ENCODE measurements at regions not wholly inside any gene's neighbourhood (a gene's known extent, or its start where the extent isn't known, plus 50 kb on each side); places are given as distances from the start of the nearest gene placed in this dataset.
"Not testable (repeated sequence)": the region's sequence is repeated elsewhere in the genome, so short reads cannot be mapped to it uniquely, and the experiment has no call there.

DNA sequence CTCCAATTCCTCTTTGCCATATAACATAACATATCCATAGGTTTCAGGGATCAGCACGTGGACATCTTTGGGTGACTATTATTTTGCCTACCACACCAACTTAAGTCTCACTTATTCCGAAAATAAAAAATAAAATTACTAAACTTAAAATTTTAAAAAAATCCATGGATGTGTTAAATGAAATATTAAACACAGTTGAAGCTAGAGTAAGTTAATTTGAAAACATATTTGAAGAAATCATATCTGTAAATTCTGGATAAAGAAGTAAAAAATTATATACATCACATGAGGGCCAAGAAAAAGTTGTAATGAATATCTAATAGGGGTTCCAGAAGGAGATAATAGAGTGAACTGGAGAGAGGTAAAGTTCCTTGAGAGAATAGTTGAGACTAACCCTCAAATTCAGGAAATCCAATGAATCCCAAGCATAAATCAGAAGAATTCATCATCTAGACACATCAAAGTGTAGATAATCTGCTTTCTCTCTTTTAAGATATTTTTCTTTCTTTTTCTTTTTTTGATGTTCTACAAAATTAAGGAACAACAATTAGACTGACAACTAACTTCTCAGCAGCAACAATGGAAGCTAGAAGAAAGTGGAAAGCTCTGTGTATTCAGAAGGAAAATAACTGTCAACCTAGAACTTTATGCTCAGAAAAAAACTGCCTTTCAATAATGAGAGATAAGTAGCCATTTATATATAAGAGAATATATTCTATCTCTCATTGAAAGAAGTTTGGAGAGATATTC is 147.4 kb downstream of the ABHD5 start:
- DNase-seq (ENCODE audit: low read depth) = no peak

DNA sequence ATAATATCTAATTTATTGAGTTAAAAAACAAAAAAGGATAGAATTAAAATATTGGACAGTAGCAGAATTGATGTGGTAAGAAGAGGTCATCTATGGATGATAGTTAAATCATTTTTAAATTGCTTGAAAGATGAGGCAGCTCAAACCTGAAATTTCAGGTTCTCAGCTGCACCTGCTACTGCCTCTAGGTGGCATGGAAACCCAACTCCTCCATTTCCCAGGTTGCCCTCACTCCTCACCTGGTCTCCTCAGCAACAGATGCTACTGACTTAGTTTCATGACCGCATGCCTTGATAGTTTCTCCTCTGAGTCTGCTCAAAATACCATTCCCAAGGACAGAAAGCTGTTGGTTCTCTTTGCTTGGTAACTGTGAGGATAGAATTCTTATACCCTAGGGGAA is 148.1 kb downstream of the ABHD5 start:
- DNase-seq (ENCODE audit: low read depth) = no peak

DNA sequence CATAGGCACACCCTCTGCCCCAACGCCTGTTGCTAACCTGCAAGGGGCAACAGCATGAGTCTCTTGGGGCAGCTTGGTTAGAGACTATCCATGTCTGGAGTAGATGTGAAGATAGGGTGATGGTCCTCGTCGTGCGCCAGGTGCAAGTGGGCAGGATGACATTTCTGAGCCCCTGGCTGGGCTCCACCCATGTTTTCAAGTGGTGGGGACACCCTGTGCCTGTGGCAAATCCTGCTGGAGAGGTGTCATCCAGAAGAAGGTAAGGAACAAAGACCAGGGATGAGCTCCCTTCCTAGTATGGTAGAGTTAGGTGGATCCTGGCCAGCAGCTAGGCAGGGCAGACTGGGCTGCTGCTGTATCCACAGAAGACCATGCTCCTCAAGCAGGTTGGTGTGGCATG is 152.6 kb downstream of the ABHD5 start:
- DNase-seq (ENCODE audit: low read depth) = no peak

DNA sequence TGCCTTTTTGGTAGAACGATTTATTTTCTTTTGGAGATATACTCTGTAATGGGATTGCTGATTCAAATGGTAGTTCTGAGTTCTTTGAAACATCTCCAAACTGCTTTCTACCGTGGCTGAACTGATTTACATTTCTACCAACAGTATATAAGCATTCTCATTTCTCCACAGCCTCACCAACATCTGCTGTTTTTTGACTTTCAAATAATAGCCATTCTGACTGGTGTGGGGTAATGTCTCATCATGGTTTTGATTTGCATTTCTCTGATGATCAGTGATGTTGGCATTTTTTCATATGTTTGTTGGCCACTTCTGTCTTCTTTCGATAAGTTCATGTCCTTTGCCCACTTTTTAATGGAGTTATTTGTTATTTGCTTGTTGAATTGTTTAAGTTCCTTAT is 154.0 kb downstream of the ABHD5 start:
- no peak for DNase-seq (ENCODE audit: low read depth)

DNA sequence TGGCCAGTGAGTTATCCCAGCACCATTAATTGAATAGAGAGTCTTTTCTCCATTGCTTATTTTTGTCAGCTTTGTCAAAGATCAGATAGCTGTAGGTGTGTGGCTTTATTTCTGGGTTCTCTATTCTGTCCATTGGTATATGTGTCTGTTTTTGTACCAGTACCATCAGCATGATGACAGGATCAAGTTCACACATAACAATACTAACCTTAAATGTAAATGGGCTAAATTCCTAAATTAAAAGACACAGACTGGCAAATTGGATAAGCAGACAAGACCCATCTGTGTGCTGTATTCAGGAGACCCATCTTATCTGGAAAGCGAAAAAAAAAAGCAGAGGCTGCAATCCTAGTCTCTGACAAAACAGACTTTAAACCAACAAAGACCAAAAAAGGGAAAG is 154.8 kb downstream of the ABHD5 start:
- DNase-seq (ENCODE audit: low read depth) = not testable (repeated sequence)

DNA sequence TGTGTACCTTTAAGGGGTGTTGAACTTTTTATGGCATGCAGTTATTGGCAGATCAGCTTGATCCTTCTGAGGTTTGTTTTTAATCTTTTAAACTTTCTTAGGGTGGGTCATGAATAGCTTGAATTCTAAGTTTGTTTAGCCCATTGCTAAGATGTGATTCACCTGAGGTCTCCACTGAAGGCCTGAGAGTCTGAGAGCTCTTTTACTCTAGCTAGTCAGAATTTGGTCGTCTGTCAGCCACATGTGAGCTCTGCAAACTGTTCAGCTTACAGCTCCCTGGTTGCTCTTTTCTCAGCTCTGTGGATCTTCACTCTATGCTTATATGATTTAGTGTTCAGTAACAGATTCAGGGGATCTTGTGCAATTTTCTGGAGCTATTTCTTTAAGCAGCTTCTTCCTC is 161.3 kb downstream of the ABHD5 start:
- no peak for DNase-seq (ENCODE audit: low read depth)

DNA sequence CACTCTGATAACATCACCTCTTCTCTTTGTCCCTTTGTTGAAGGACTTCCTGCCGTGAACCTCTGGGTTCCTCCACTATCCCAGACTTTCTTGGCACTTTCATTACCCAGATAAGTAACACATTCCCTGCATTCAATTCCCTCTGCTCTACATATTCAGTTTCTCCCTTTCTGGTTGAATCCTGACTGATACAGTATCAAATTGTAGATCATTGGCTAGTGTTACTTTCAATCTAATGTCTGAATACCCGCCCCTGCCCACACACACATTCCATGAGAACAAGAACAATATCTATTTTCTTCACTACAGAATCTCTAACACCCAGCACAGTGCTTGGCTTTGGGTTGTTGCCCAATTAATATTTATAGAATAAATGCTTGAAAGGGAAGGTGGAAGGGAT is 163.5 kb downstream of the ABHD5 start:
- no peak for DNase-seq (ENCODE audit: low read depth)

DNA sequence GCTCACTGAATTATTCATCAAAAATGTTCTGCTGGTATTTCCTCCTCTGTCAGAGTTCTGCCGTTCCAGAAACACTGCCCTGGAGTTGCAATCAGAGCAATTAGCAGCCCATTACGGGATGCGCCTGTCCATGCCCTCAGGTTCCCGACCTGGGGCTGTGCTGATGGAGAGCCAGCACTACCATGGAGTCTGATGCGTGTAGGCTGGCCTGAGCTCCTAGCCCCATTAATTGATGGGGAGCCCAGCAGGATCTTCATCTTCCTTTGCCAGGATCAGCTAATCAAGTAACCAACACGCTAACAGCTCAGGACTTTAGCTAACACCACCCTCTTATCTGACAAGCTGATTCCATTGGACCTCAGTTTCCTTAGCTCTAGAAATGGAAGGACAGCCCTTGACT is 164.2 kb downstream of the ABHD5 start:
- DNase-seq (ENCODE audit: low read depth) = no peak

DNA sequence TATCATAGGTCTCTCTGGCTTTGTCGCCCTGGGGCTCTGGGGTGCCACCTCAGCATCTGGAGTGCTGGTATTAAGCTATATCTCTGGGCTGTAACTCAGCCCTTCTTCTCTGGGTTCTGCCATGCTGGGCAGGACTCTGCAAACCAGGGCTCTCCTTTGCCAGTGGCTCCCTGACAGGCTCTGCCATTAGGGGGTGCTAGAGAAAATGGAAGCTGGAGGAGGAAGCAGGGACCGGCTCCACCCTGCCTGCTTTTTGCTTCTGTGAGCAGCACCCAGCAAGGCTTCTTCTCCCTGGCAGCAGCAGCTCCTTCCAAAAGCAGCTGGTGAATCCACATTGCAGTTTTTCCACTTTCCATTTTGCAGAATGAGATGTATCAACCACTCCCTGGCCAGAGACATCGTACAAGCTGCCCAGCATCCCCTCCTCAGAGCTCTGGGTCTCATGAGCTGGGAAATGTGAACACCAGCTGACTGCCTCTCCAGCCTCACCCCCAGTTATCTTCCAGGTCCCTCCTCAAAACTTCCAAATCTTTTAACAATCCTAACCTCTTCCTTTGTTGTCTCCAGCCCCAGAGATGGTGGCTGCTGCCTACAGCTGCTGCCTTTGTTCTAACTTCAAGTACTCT is 165.0 kb downstream of the ABHD5 start:
- DNase-seq (ENCODE audit: low read depth) = no peak

DNA sequence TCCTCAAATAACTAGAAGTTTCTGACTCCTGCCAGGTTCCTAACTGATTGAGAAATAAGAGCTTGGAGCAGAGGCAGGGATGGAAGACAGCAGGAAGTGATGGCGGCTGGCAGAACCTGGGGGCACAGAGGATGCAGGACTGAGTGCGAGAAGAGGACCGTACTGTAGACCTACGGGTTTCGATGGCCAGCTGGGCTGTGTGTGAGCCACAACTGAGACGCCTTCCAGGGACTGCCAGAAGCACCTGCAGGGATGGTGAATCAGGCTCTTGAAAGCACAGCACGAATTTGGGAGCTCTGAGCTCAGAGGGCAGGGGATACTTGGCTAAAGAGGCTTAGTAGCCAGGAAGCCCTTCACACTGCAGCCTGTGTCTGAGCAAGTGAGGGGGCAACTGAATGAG is 165.6 kb downstream of the ABHD5 start:
- DNase-seq (ENCODE audit: low read depth) = no peak

DNA sequence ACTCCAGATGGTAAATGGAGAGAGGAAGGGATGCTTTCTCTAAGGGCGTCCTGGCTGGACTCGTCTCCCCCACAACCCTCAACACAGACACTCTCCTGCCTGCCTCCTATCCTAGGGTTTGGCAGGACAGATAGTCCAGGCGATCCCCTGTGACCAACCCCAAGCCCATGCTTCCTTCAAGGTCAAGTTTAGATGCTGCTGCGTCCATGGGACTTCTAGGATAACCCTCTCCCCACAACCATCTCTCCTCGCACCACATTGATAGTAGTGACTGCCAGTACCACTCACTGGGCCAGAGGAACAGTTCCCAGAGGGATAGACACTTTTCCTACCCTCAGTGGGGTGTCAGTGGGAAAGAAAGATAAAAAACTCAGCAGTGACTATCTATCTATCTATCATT is 166.0 kb downstream of the ABHD5 start:
- DNase-seq (ENCODE audit: low read depth) = no peak

DNA sequence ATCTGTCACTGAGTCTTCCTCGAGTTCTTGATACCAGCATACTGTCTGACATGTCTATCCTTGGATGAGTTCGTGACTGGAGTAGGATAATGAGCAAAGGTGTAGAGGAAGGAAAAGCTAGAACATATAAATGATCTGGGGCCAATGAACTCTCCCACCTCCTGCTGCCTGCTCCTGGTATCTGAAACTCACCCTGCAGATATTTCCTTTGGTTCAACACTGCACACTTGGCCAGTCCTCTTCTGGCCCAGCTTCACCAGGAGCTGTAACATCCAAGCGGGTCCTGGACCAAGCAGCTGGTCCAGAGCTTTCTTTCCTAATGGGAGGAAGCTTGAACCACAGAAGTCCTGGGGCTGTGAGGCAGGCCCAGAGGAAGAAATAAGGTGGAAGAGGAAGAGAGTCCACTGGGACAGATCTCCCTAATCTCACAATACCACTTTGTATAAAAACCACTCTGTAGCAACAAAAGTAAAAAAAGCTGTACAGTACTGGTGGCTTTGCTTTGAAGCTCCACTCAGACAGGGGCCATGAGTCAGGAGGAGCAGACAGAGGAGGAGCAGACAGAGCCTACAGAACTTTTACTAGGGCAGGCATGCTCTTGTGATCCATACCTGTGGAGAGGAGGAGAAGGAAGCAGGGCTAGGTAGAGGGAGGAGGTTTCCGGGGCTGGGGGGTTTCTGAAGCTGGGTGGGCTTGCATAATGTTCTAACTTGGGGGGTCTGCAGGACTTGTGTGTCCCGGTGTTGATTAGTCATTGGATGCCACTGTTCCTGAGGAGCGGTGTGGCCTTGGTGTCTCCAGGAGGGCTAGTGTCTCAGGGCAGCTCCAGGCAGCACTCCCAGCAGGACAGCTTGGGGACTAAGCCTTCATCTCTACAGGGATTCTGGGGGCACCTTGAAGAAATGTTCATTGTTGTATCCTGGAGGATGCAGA is 166.9 kb downstream of the ABHD5 start:
- no peak for DNase-seq (ENCODE audit: low read depth)

DNA sequence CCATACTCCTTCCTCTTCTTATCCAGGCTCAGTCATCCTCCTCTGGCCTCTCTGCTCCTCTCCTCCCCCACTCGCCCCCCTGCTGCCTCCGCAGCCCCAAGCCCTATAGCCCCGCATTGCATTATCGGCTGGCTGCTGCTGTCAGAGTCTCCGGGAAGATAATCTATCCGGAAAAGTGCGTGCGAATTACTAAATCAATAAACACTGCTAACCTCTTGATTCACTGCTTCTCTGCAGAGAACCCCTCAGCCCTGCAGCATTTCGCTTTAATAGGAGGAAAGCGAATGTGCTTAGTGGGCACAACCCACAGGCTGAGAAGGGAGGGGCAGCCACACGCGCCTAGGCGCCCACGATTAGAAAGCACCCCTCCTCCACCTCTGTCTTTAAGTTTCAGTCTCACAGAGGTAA is 167.6 kb downstream of the ABHD5 start:
- DNase-seq (ENCODE audit: low read depth) = no peak

DNA sequence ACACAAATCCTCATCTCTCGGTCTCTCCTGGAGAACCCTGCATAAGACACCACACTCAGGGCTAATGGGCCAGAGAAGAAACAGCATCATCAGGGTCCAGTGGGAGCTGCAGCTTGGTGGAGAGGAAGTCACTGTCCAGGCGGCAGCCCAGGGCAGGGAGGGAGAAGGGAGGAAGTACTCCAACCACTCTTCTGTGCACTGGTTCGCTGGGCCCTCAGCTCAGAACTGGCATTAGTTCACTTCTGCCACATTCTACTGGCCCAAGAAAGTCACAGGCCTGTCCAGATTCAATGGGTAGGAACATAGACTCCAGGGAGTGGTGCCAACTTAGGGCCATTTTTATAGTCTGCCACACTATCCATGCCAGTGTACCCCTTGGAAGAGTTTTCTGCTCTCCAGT is 169.0 kb downstream of the ABHD5 start:
- DNase-seq (ENCODE audit: low read depth) = no peak

DNA sequence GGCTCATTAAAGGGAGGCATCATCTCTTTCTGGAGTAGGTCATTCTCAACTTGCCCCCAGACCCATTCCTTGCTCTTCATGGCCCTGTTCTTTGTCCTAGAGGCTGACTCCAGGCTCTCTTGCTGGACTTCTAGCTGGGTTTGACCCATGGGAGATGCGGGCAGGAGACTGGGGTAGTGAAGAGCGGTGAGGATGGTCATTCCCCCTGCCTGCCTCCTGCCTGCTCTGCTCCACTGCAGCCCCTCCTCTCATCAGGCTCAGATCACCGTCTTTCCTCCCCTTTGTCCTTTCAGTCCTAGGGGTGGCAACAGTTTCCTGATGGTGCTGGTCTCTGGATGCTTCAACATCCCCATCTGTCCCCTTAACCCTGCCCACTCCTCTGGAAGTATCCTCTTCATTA is 170.9 kb downstream of the ABHD5 start:
- DNase-seq (ENCODE audit: low read depth) = no peak

DNA sequence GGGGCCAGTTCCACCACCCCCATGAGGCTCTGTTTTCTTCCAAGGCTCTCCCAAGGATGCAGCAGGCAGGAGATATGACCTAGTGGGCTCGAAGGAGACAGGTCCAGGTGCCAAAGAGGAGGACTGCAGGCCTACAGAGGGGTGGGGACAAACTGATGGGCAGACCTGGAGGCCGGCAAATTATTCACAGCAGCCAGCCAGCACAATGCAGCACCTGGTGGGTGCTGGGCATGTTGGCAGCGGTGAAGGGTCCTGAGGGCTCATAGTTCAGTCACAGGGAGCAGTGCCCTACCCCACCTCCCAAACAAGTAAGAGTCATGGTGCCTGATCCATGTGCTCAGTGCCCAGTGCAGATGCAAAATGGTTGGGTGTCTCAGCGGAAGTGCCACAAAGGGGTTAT is 171.7 kb downstream of the ABHD5 start:
- DNase-seq (ENCODE audit: low read depth) = no peak

DNA sequence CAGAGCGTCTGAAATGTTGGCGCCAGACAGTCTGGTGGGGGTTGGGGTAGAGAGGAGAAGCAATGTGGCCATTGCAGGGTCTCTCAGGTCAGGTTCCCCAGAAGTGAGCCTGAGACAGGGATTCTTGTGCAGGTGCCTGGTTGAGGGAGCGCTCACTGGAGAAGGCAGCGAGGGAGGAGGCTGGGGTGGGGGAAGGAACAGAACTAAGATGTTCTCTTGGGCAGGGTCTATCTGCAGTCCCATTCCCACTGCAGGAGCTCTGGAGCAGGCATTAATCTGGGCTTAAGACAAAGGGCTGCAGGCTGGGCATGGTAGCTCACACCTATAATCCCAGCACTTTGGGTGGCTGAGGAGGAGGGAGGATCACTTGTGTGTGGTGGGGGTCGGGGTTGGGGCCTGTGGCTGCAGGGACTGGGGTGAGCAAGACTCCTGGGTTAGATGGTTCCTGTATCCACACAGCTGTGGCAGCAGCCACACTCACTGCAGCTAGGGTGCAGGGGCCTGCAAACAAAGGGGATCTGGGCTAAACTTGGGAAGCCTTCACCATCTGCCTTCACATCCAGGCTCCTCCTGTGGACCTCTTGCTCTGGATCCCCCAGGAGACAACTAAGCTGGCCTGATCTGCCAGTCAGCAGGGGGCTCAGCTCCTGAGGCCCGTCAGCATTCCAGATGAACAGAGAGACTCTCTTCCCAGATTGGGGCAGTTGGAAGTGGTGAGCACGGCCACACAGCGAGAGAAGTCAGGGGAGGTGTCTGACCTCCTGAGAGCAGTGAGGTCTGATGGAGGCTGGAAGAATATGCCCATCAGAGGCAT is 172.5 kb downstream of the ABHD5 start:
- no peak for DNase-seq (ENCODE audit: low read depth)

DNA sequence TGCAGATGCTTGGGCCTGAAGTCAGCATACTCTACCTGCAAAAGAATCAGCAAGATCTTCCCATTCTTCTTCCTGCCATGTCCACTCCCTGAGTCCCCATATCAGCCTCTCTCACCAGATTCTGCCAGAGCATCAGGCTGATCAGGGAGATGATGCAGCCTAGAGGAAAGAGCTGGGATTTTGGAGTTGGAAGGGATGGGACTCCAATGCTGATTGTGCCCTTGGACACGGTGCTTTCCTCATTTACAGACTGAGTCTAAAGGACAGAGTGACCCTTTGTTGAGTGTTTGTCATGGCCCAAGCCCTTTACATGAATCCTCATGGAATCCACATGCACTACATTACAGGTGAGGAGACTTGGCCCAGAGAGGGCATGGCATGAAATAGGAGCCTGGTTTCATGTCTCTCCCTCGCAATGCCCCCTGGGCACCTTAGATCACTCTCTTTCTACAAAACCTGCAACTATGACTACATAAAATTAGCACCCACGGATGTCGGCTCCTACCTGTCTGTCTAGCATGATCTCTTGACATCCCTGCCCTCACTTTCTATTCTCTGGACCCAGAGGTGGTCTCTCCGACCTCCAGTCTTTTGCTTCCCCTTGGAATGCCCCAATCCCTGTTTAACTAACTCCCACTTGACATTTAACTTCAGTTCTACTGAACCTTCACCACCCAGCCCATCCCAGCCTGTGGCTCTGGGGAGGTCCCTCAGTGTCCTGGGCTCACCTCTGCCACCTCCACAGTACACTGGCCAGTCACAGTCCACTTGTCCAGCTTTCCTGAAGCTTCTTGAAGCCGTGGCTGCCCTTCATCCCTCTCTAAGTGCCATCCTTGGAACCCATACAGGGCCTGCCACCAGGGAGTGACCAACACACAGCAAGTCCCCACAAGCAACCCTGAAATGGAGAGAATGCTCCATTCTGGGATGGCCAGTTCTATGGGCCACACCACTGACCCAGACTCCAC is 173.5 kb downstream of the ABHD5 start:
- no peak for DNase-seq (ENCODE audit: low read depth)

DNA sequence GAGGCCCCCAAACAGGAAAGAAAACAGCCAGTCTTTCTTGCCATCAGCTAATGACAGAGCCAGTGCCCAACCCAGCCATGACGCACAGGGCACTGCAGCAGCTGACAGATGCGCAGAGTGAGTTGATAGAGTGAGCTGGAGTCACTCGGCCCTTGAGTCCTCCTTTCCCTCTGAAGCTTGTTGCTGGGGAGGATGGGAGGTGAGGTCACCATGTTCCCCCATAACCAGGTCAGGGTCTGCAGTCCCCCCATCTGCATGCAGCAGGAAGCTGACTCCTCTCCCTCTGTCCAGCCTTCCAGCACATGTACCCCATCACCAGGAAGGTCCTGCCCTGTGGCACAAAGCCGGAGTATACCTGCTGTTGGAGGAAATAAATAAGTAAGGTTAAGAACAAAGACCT is 174.6 kb downstream of the ABHD5 start:
- DNase-seq (ENCODE audit: low read depth) = no peak

DNA sequence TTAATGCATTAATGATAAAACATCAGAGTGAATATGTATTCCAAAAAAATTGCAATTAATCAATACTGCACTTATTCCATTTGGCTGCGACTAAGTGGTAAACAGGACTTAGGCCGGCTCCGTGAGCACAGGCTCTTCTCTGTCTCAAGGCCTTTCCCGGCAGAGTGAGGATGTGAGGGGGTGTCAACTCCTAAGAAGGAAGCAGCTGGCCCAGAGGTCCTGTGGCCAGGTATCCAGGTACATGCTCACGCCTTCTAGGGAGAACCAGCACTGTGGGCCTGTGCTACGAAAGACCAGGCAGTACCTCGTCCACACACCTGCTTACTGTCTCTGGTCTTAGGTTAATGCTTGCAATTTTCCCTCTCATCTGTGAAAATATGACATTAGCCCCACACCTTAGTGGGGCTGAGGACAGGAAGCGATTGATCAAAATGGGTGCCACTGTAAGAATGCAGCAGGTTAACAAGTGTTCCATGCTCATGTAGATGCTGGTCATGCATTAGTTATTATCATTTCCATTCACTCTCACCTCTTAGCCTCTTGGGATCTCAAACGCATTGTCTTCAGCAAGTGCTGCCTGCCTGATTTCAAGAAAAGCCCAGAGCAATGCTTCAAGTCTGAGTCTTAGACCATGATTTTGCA is 175.3 kb downstream of the ABHD5 start:
- DNase-seq (ENCODE audit: low read depth) = no peak
